ENCODE measurements at regions not wholly inside any gene's neighbourhood (a gene's known extent, or its start where the extent isn't known, plus 50 kb on each side); places are given as distances from the start of the nearest gene placed in this dataset.

DNA sequence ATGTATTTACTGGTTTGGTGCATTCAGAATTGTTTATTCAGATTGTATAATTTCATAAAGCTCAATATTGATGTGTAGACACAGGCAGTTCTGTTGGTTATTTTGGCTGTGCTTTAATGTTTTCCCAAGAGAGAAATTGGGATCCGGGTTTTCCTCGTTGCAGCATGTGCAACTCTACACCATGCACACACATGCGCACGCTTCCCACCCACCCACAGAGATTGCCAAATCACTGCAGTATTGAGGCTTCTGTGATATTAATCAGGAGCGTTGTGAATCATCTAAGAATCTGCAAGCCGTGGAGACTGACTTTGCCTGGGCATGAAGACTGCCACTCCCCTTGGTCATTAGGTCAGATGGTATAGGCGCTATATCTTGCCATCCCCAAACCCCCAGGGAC is 571.5 kb downstream of the SLC4A3 start:
- Histone ChIP-seq H2AFZ (no peak overlapping the region), H3K36me3 (ENCODE audit: low read depth) (no peaks in the 10 kb centered on the region), H3K4me1 (ENCODE audit: insufficient read depth) (peaks cover 23% of the 10 kb centered on the region), H3K4me3 (no peak overlapping the region), H3K9me3 (ENCODE audit: low read depth) (no peaks in the 10 kb centered on the region), H3K9ac (no peak overlapping the region), H3K27me3 (replicated peaks; ENCODE audit: insufficient read depth) (no peaks in the 10 kb centered on the region), H3F3A (ENCODE audit: insufficient read depth) (no peaks in the 10 kb centered on the region), H3K4me2 (ENCODE audit: unreplicated experiment) (peak overlapping the region; percentile 39), H3K79me2 (ENCODE audit: insufficient read depth) (no peaks in the 10 kb centered on the region), H4K20me1 (ENCODE audit: insufficient read depth) (no peaks in the 10 kb centered on the region), H3K27ac (peak overlapping the region; percentile 41), H3K9me2 (ENCODE audit: insufficient read depth) (no peaks in the 10 kb centered on the region)
- 1 to 4% methylated on average over 7 of the region's 7 CpGs for WGBS, 2 experiments (ENCODE audit: low coverage in 1 of 2, low lambda C conversion rate in 2 of 2, missing lambda C conversion rate in 2 of 2)
- DNase-seq = peak; percentile 95
- no peak for TF ChIP-seq EZH2 (IDR thresholded peaks at IDR 0.05; ENCODE audit: insufficient read depth, poor library complexity, severe bottlenecking)
- TF ChIP-seq EZH2phosphoT487 (IDR thresholded peaks at IDR 0.05; ENCODE audit: insufficient read depth, low read depth) = no peak
- in situ Hi-C loops (cut with MboI) = no loop called here

DNA sequence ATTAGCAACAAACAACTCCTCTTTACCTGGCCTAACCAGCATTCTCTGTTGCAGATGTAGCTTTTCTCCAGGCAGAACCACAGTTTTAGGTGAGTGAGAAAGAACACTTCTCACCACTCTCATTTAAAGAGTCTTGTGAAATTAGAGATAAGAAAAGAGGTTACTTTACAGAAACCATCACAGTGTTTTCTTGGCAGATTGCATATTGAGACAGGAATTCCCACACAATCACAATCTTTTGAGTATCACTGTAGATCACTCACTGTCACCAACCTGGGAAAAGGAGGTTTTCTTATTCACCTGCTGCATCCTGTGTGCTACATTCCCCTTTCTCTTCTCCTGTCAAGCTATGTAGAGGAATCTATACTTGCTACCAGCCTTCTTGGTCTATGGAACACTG is 574.6 kb downstream of the SLC4A3 start:
- H3K4me3 ChIP-seq = no peak overlapping the region
- no peak overlapping the region for H3K9ac ChIP-seq
- H3F3A ChIP-seq (ENCODE audit: insufficient read depth) = no peaks in the 10 kb centered on the region
- no peak overlapping the region for H3K4me2 ChIP-seq (ENCODE audit: unreplicated experiment)
- H4K20me1 ChIP-seq (ENCODE audit: insufficient read depth) = no peaks in the 10 kb centered on the region
- no peaks in the 10 kb centered on the region for H3K9me2 ChIP-seq (ENCODE audit: insufficient read depth)
- H3K9me3 ChIP-seq (ENCODE audit: low read depth) = no peaks in the 10 kb centered on the region
- H3K4me1 ChIP-seq (ENCODE audit: insufficient read depth) = peaks cover 16% of the 10 kb centered on the region
- H3K36me3 ChIP-seq (ENCODE audit: low read depth) = no peaks in the 10 kb centered on the region
- no peaks in the 10 kb centered on the region for H3K27me3 ChIP-seq (replicated peaks; ENCODE audit: insufficient read depth)
- no peak overlapping the region for H3K27ac ChIP-seq
- no peak for TF ChIP-seq EZH2 (IDR thresholded peaks at IDR 0.05; ENCODE audit: insufficient read depth, poor library complexity, severe bottlenecking)
- TF ChIP-seq EZH2phosphoT487 (IDR thresholded peaks at IDR 0.05; ENCODE audit: insufficient read depth, low read depth) = no peak
- H3K79me2 ChIP-seq (ENCODE audit: insufficient read depth) = no peaks in the 10 kb centered on the region
- no peak overlapping the region for H2AFZ ChIP-seq
- no peak for DNase-seq
- in situ Hi-C loops (cut with MboI) = no loop called here

DNA sequence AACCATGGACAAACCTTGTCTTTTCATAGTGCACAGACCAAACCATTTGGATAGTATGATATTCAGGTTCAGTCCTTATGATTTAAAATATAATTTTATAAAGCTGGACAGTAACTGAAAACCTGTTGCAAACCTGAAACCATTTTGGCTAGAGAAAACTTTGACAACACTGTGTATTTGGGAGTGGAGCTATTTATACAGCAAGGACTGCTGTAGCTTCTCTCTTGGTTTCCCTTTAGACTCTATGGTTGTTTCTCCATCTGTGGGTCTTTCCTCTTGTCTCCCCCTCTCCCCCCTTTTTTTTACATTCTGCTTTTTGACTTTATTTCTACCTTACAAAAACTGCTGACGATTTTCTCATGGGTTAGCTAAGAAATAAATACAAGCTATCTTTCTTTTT is 581.7 kb downstream of the SLC4A3 start:
- Histone ChIP-seq H3K9me2 (ENCODE audit: insufficient read depth) (no peaks in the 10 kb centered on the region), H3K27me3 (replicated peaks; ENCODE audit: insufficient read depth) (no peaks in the 10 kb centered on the region), H3F3A (ENCODE audit: insufficient read depth) (no peaks in the 10 kb centered on the region), H3K4me3 (no peak overlapping the region), H4K20me1 (ENCODE audit: insufficient read depth) (no peaks in the 10 kb centered on the region), H3K4me1 (ENCODE audit: insufficient read depth) (no peaks in the 10 kb centered on the region), H3K79me2 (ENCODE audit: insufficient read depth) (no peaks in the 10 kb centered on the region), H3K9me3 (ENCODE audit: low read depth) (no peaks in the 10 kb centered on the region), H3K4me2 (ENCODE audit: unreplicated experiment) (no peak overlapping the region), H3K27ac (no peak overlapping the region), H3K9ac (no peak overlapping the region), H2AFZ (no peak overlapping the region), H3K36me3 (ENCODE audit: low read depth) (no peaks in the 10 kb centered on the region)
- 68 to 70% methylated on average over 1 of the region's 1 CpG for WGBS, 2 experiments (ENCODE audit: low coverage in 1 of 2, low lambda C conversion rate in 2 of 2, missing lambda C conversion rate in 2 of 2)
- in situ Hi-C loops (cut with MboI) = no loop called here
- DNase-seq = no peak
- no peak for TF ChIP-seq EZH2 (IDR thresholded peaks at IDR 0.05; ENCODE audit: insufficient read depth, poor library complexity, severe bottlenecking)
- TF ChIP-seq EZH2phosphoT487 (IDR thresholded peaks at IDR 0.05; ENCODE audit: insufficient read depth, low read depth) = no peak

DNA sequence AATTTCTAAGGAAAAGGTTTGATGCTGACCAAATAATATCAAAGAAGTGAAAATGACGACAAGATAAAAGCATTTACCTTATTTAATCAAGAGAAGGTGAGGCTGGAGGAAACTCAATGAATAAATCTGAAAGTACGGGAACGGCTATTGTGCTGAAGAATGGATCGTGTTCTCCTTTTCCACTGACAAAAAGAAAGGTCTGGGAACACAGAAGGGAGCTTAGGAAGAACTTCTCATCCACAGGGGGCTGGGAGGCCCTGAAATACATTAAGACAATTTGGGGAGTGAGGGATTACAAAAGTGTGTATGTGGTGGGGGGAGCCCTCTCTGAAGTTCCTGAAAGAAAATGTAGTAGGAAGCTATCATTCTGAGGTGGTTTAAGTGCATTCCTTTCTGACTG is 582.3 kb downstream of the SLC4A3 start:
- H3K27me3 ChIP-seq (replicated peaks; ENCODE audit: insufficient read depth) = no peaks in the 10 kb centered on the region
- H3K9me3 ChIP-seq (ENCODE audit: low read depth) = no peaks in the 10 kb centered on the region
- no peaks in the 10 kb centered on the region for H3K4me1 ChIP-seq (ENCODE audit: insufficient read depth)
- no peaks in the 10 kb centered on the region for H3K36me3 ChIP-seq (ENCODE audit: low read depth)
- WGBS, 2 experiments (ENCODE audit: low coverage in 1 of 2, low lambda C conversion rate in 2 of 2, missing lambda C conversion rate in 2 of 2) = 72 to 74% methylated on average over 4 of the region's 4 CpGs
- H3K79me2 ChIP-seq (ENCODE audit: insufficient read depth) = no peaks in the 10 kb centered on the region
- H2AFZ ChIP-seq = peak overlapping the region; percentile 12; the same call in 1 of the 2 replicates
- H3K9me2 ChIP-seq (ENCODE audit: insufficient read depth) = no peaks in the 10 kb centered on the region
- TF ChIP-seq EZH2 (IDR thresholded peaks at IDR 0.05; ENCODE audit: insufficient read depth, poor library complexity, severe bottlenecking) = no peak
- no peak for TF ChIP-seq EZH2phosphoT487 (IDR thresholded peaks at IDR 0.05; ENCODE audit: insufficient read depth, low read depth)
- H3K4me3 ChIP-seq = no peak overlapping the region
- H3K9ac ChIP-seq = no peak overlapping the region
- H3F3A ChIP-seq (ENCODE audit: insufficient read depth) = no peaks in the 10 kb centered on the region
- no peaks in the 10 kb centered on the region for H4K20me1 ChIP-seq (ENCODE audit: insufficient read depth)
- no peak overlapping the region for H3K4me2 ChIP-seq (ENCODE audit: unreplicated experiment)
- in situ Hi-C loops (cut with MboI) = no loop called here
- DNase-seq = no peak
- H3K27ac ChIP-seq = no peak overlapping the region
